Keratinocyte (primary cell): ENCODE measurements at regions not wholly inside any gene's neighbourhood (a gene's known extent, or its start where the extent isn't known, plus 50 kb on each side); places are given as distances from the start of the nearest gene placed in this dataset.

Experiments used
- DNase-seq: peaks from one replicate; pipeline ENCODE4 v3.0.0-alpha.2; 2011; ENCODE audit warnings: low read depth, missing footprints, low spot score
- FAIRE-seq: peaks from 2 replicates; lab custom pipeline; 2011; peaks lifted over from hg19 to GRCh38; lab: Jason Lieb, UNC
- H2AFZ ChIP-seq: 2 replicates; pipeline ENCODE4 v1.6.0; 2012; ENCODE audit warnings: low read length, control low read depth, inconsistent platforms; ENCODE audit not compliant: control insufficient read depth
- H3K27ac ChIP-seq: 2 replicates; pipeline ENCODE4 v1.5.1; 2011; ENCODE audit warnings: low read length; ENCODE audit not compliant: control insufficient read depth, insufficient read depth
- H3K27me3 ChIP-seq: 3 replicates; pipeline ENCODE4 v1.6.0; 2011; ENCODE audit warnings: low read length; ENCODE audit not compliant: control insufficient read depth, insufficient read depth; ENCODE audit errors: extremely low read depth
- H3K36me3 ChIP-seq, 2 experiments: 2 replicates in 1 of 2; 3 replicates in 1 of 2; pipeline ENCODE4 v1.5.1; 2011; ENCODE audit warnings: low read length in 2 of 2, mild to moderate bottlenecking in 1 of 2; ENCODE audit not compliant: control insufficient read depth in 2 of 2, insufficient read depth in 2 of 2; ENCODE audit errors: extremely low read depth in 1 of 2
- H3K4me1 ChIP-seq: 3 replicates; pipeline ENCODE4 v1.5.1; 2011; ENCODE audit warnings: low read length; ENCODE audit not compliant: control insufficient read depth, insufficient read depth; ENCODE audit errors: extremely low read depth
- H3K4me2 ChIP-seq: 3 replicates; pipeline ENCODE4 v1.6.0; 2011; ENCODE audit warnings: low read depth, low read length; ENCODE audit not compliant: control insufficient read depth, insufficient read depth; ENCODE audit errors: extremely low read depth
- H3K4me3 ChIP-seq, 3 experiments: fragments of 200-600 bp in 1 of 3; sonication (generic) in 1 of 3; 2 replicates in 2 of 3; 3 replicates in 1 of 3; pipeline ENCODE4 v1.5.1; 2011 to 2016; ENCODE audit warnings: low read length in 3 of 3, mild to moderate bottlenecking in 3 of 3, control low read depth in 2 of 3, inconsistent platforms in 1 of 3, low read depth in 1 of 3, mixed read lengths in 1 of 3, mixed run types in 1 of 3, moderate library complexity in 1 of 3; ENCODE audit not compliant: control insufficient read depth in 2 of 3, insufficient read depth in 2 of 3; ENCODE audit errors: extremely low read depth in 1 of 3
- H3K79me2 ChIP-seq: 2 replicates; pipeline ENCODE4 v1.6.0; 2012; ENCODE audit warnings: low read length; ENCODE audit not compliant: control insufficient read depth, insufficient read depth
- H3K9ac ChIP-seq: 3 replicates; pipeline ENCODE4 v1.6.0; 2011; ENCODE audit warnings: low read length; ENCODE audit not compliant: control insufficient read depth, insufficient read depth; ENCODE audit errors: extremely low read depth
- H3K9me1 ChIP-seq: 3 replicates; pipeline ENCODE4 v1.6.0; 2011; ENCODE audit warnings: low read length; ENCODE audit not compliant: control insufficient read depth, insufficient read depth; ENCODE audit errors: extremely low read depth
- H3K9me3 ChIP-seq: 2 replicates; pipeline ENCODE4 v1.5.1; 2012; ENCODE audit warnings: low read depth, low read length; ENCODE audit not compliant: control insufficient read depth
- H4K20me1 ChIP-seq: 3 replicates; pipeline ENCODE4 v1.6.0; 2011; ENCODE audit warnings: low read length; ENCODE audit not compliant: control insufficient read depth, insufficient read depth; ENCODE audit errors: extremely low read depth
- EZH2 ChIP-seq: IDR thresholded peaks from one replicate; pipeline ENCODE4 v1.6.1; 2012; ENCODE audit warnings: inconsistent platforms, mild to moderate bottlenecking, low read length, moderate library complexity
- dilution Hi-C: fragments of 300-500 bp; cut with MboI; formaldehyde crosslinking; loops from one replicate; pipeline ENCODE4 v1.7.0; 2020; ENCODE audit warnings: low sequenced_read_pairs; ENCODE audit not compliant: extremely low pct_ligation_motif_present
- TF ChIP-seq, protein P1 (sequence below), 3 experiments: IDR thresholded peaks in 1 of 3; conservative IDR thresholded peaks in 1 of 3; optimal IDR thresholded peaks in 1 of 3; 2 replicates in 2 of 3; 3 replicates in 1 of 3; pipeline versions ENCODE3 to v1.5.1; 2011; ENCODE audit warnings: low read length in 3 of 3, mild to moderate bottlenecking in 3 of 3, moderate library complexity in 2 of 3, control low read depth in 1 of 3, inconsistent platforms in 1 of 3; ENCODE audit not compliant: insufficient read depth in 2 of 3; ENCODE audit errors: extremely low read depth in 1 of 3

DNA sequence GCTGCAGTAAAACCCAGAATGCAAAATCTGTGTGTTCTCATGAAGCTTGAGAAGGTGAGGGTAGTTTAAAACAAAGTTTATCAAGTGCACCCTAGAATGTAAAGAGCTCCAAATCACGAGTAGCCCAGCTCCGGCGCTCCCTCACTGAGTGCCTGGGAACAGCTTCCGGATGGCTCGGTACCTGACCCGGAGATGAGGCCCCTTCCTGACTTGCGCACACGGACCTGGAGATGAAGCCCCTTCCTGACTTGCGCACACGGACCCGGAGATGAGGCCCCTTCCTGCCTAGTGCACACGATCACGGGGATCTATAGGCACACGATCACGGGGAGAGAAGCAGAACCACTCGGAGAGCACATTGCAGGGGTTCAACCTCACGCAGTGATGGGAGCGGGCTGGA is 322.1 kb upstream of the RNF32 start:
- Histone ChIP-seq H3K4me3 (no peak overlapping the region), H3K79me2 (no peaks in the 10 kb centered on the region), H4K20me1 (no peaks in the 10 kb centered on the region), H3K27ac (no peak overlapping the region), H3K4me2 (no peak overlapping the region), H3K36me3 (no peaks in the 10 kb centered on the region), H3K27me3 (no peaks in the 10 kb centered on the region), H3K4me1 (no peaks in the 10 kb centered on the region), H2AFZ (no peak overlapping the region), H3K9me1 (no peaks in the 10 kb centered on the region), H3K9me3 (peaks cover 3% of the 10 kb centered on the region), H3K9ac (no peak overlapping the region)
- DNase-seq (no peak), FAIRE-seq (no peak)
- dilution Hi-C loops: no loop called here
- no peak for TF ChIP-seq EZH2
- TF ChIP-seq, protein P1, sequence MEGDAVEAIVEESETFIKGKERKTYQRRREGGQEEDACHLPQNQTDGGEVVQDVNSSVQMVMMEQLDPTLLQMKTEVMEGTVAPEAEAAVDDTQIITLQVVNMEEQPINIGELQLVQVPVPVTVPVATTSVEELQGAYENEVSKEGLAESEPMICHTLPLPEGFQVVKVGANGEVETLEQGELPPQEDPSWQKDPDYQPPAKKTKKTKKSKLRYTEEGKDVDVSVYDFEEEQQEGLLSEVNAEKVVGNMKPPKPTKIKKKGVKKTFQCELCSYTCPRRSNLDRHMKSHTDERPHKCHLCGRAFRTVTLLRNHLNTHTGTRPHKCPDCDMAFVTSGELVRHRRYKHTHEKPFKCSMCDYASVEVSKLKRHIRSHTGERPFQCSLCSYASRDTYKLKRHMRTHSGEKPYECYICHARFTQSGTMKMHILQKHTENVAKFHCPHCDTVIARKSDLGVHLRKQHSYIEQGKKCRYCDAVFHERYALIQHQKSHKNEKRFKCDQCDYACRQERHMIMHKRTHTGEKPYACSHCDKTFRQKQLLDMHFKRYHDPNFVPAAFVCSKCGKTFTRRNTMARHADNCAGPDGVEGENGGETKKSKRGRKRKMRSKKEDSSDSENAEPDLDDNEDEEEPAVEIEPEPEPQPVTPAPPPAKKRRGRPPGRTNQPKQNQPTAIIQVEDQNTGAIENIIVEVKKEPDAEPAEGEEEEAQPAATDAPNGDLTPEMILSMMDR (optimal IDR thresholded peaks at IDR 0.05 in 1 of 3, IDR thresholded peaks at IDR 0.05 in 1 of 3, conservative IDR thresholded peaks at IDR 0.05 in 1 of 3; ENCODE audit: extremely low read depth in 1 of 3, insufficient read depth in 2 of 3, low read length in 3 of 3): no peak

DNA sequence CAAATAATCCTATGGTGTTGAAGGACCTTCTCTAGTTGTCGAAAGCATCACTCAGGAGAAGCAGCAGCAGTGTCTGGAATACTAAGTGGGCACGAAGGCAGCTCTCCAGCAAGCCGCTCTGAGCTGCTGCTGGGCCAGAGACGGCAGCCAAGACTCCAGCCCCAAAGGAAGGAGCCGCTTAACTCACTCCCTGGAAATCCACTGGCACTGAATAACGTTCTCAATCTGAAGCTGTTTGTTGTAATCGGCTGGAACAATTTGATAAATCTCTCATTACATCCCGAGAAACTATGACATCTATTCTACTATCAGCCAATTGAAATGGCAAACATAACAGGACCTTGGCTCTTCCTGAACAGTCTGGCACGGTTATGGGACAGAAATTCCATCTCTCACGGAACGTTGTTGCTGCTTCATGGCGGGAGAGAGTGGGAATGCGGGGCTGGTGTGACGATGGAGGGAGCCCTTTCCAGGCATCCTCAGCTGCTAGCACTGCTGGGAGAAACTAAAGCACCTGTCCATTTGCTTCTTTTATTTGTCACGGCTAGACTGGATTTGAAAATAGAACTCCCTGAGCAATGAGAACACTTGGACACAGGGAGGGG is 331.5 kb upstream of the RNF32 start:
- dilution Hi-C loops: no loop called here
- H3K27ac ChIP-seq: no peak overlapping the region

More for the DNA sequence above, 331.5 kb upstream of the RNF32 start:
- Histone ChIP-seq H3K9me1 (no peaks in the 10 kb centered on the region), H3K4me2 (no peak overlapping the region), H3K79me2 (no peaks in the 10 kb centered on the region), H4K20me1 (no peaks in the 10 kb centered on the region), H3K4me1 (no peaks in the 10 kb centered on the region), H3K4me3 (no peak overlapping the region), H3K36me3 (no peaks in the 10 kb centered on the region), H3K9me3 (no peaks in the 10 kb centered on the region), H3K27me3 (no peaks in the 10 kb centered on the region), H2AFZ (no peak overlapping the region), H3K9ac (no peak overlapping the region)
- DNase-seq: no peak
- FAIRE-seq: no peak
- TF ChIP-seq, protein P1 (optimal IDR thresholded peaks at IDR 0.05 in 1 of 3, IDR thresholded peaks at IDR 0.05 in 1 of 3, conservative IDR thresholded peaks at IDR 0.05 in 1 of 3; ENCODE audit: extremely low read depth in 1 of 3, insufficient read depth in 2 of 3, low read length in 3 of 3): no peak
- no peak for TF ChIP-seq EZH2
